Trophoblast cell (in vitro differentiated cells and primary cell): ENCODE measurements at regions not wholly inside any gene's neighbourhood (a gene's known extent, or its start where the extent isn't known, plus 50 kb on each side); places are given as distances from the start of the nearest gene placed in this dataset.

Experiments used
- DNase-seq, 2 donors: peaks; one replicate each; pipeline ENCODE4 v3.0.0-alpha.2; 2016
- H2AFZ ChIP-seq: 2 replicates; pipeline ENCODE4 v1.6.1; 2013; ENCODE audit warnings: low read length, moderate library complexity, mild to moderate bottlenecking; ENCODE audit not compliant: insufficient read depth, poor library complexity
- H2AK5ac ChIP-seq: 2 replicates; pipeline ENCODE4 v1.6.1; 2013; ENCODE audit warnings: mild to moderate bottlenecking, low read length
- H2BK120ac ChIP-seq: 2 replicates; pipeline ENCODE4 v1.6.1; 2013; ENCODE audit warnings: low read length, mild to moderate bottlenecking, moderate library complexity; ENCODE audit not compliant: insufficient read depth, poor library complexity
- H2BK12ac ChIP-seq: 2 replicates; pipeline ENCODE4 v1.6.1; 2013; ENCODE audit warnings: mild to moderate bottlenecking, low read length, moderate library complexity
- H2BK5ac ChIP-seq: 2 replicates; pipeline ENCODE4 v1.6.1; 2013; ENCODE audit warnings: low read length, low read depth, moderate library complexity, mild to moderate bottlenecking; ENCODE audit not compliant: poor library complexity
- H3K14ac ChIP-seq: 2 replicates; pipeline ENCODE4 v1.6.1; 2013; ENCODE audit warnings: mild to moderate bottlenecking, low read length
- H3K18ac ChIP-seq: 2 replicates; pipeline ENCODE4 v1.6.1; 2013; ENCODE audit warnings: mild to moderate bottlenecking, low read length
- H3K23ac ChIP-seq: 2 replicates; pipeline ENCODE4 v1.6.1; 2013; ENCODE audit warnings: low read length
- H3K27ac ChIP-seq: 2 replicates; pipeline ENCODE4 v1.5.1; 2013; ENCODE audit warnings: low read depth, mild to moderate bottlenecking, inconsistent platforms, low read length, moderate library complexity
- H3K27me3 ChIP-seq: 2 replicates; pipeline ENCODE4 v1.6.1; 2013; ENCODE audit warnings: inconsistent platforms, mild to moderate bottlenecking, low read length, moderate library complexity; ENCODE audit not compliant: insufficient read depth
- H3K36me3 ChIP-seq, 2 experiments: 1 replicate in 1 of 2; 2 replicates in 1 of 2; pipeline ENCODE4 v1.6.1; 2013; ENCODE audit warnings: low read length in 2 of 2, mild to moderate bottlenecking in 2 of 2, moderate library complexity in 1 of 2; ENCODE audit not compliant: insufficient read depth in 2 of 2, control insufficient read depth in 1 of 2
- H3K4ac ChIP-seq: 2 replicates; pipeline ENCODE4 v1.6.1; 2013; ENCODE audit warnings: low read depth, mild to moderate bottlenecking, low read length, moderate library complexity
- H3K4me1 ChIP-seq, 2 experiments: 1 replicate in 1 of 2; 2 replicates in 1 of 2; pipeline ENCODE4 v1.6.1; 2013; ENCODE audit warnings: low read length in 2 of 2, mild to moderate bottlenecking in 2 of 2, moderate library complexity in 1 of 2; ENCODE audit not compliant: insufficient read depth in 2 of 2, control insufficient read depth in 1 of 2
- H3K4me2 ChIP-seq: 2 replicates; pipeline ENCODE4 v1.6.1; 2013; ENCODE audit warnings: inconsistent platforms, mild to moderate bottlenecking, low read length, moderate library complexity
- H3K4me3 ChIP-seq: 2 replicates; pipeline ENCODE4 v1.5.1; 2013; ENCODE audit warnings: mild to moderate bottlenecking, low read depth, low read length, inconsistent platforms
- H3K79me1 ChIP-seq: one replicate; pipeline ENCODE4 v1.6.1; 2013; ENCODE audit warnings: low read length
- H3K79me2 ChIP-seq: 2 replicates; pipeline ENCODE4 v1.6.1; 2013; ENCODE audit warnings: low read length, mild to moderate bottlenecking; ENCODE audit not compliant: control insufficient read depth, insufficient read depth, poor library complexity
- H3K9ac ChIP-seq: 2 replicates; pipeline ENCODE4 v1.6.1; 2013; ENCODE audit warnings: mild to moderate bottlenecking, low read length
- H3K9me3 ChIP-seq: 2 replicates; pipeline ENCODE4 v1.6.1; 2013; ENCODE audit warnings: low read depth, mild to moderate bottlenecking, control low read depth, inconsistent platforms, low read length; ENCODE audit not compliant: insufficient read depth
- H4K12ac ChIP-seq: 2 replicates; pipeline ENCODE4 v1.6.1; 2013; ENCODE audit warnings: low read depth, mild to moderate bottlenecking, low read length, moderate library complexity
- H4K8ac ChIP-seq: 2 replicates; pipeline ENCODE4 v1.6.1; 2013; ENCODE audit warnings: low read depth, mild to moderate bottlenecking, low read length, moderate library complexity
- H4K91ac ChIP-seq: one replicate; pipeline ENCODE4 v1.6.1; 2013; ENCODE audit warnings: low read depth, mild to moderate bottlenecking, low read length, moderate library complexity
- WGBS: extraction: QIAGEN DNeasy Blood & Tissue Kit; methylation state at CpG from one replicate; pipeline ENCODE4 v1.1.7; 2013; ENCODE audit warnings: missing lambda C conversion rate; ENCODE audit not compliant: insufficient read length, insufficient coverage; ENCODE audit errors: extremely low coverage; 5-methylcytosine and 5-hydroxymethylcytosine counted together

GRCh38 chr5:75952291-75952690, 130.9 kb upstream of the SV2C start:
- Histone ChIP-seq H4K91ac (no peak overlapping the region), H3K4me2 (no peak overlapping the region), H3K79me2 (no peaks in the 10 kb centered on the region), H2BK12ac (no peak overlapping the region), H3K79me1 (no peaks in the 10 kb centered on the region), H3K18ac (no peak overlapping the region), H3K27me3 (no peaks in the 10 kb centered on the region), H3K9me3 (peaks cover 1% of the 10 kb centered on the region), H2BK120ac (no peak overlapping the region), H3K4me3 (no peak overlapping the region), H3K4me1 (no peaks in the 10 kb centered on the region), H4K8ac (no peak overlapping the region), H2AFZ (no peak overlapping the region), H3K36me3 (no peaks in the 10 kb centered on the region), H3K4ac (no peak overlapping the region), H2BK5ac (no peak overlapping the region), H3K27ac (no peak overlapping the region), H2AK5ac (no peak overlapping the region), H4K12ac (no peak overlapping the region), H3K14ac (no peak overlapping the region), H3K9ac (no peak overlapping the region), H3K23ac (no peak overlapping the region)
- no CpG with 5 or more reads among the region's 1 CpG for WGBS
- DNase-seq: no peak

GRCh38 chr5:75951716-75952115, 131.5 kb upstream of the SV2C start:
- Histone ChIP-seq H2BK5ac (no peak overlapping the region), H3K27me3 (no peaks in the 10 kb centered on the region), H3K79me1 (no peaks in the 10 kb centered on the region), H2AFZ (no peak overlapping the region), H3K79me2 (no peaks in the 10 kb centered on the region), H3K14ac (no peak overlapping the region), H3K4ac (no peak overlapping the region), H3K27ac (no peak overlapping the region), H3K9ac (no peak overlapping the region), H3K4me1 (no peaks in the 10 kb centered on the region), H4K91ac (no peak overlapping the region), H3K4me3 (no peak overlapping the region), H3K4me2 (no peak overlapping the region), H3K9me3 (peaks cover 1% of the 10 kb centered on the region), H2AK5ac (no peak overlapping the region), H3K36me3 (no peaks in the 10 kb centered on the region), H3K23ac (no peak overlapping the region), H3K18ac (no peak overlapping the region), H2BK12ac (no peak overlapping the region), H4K8ac (no peak overlapping the region), H2BK120ac (no peak overlapping the region), H4K12ac (no peak overlapping the region)
- no CpG with 5 or more reads among the region's 2 CpGs for WGBS
- DNase-seq: no peak

GRCh38 chr5:75951158-75951557, 132.0 kb upstream of the SV2C start:
- H4K12ac ChIP-seq: no peak overlapping the region
- WGBS: no CpG with 5 or more reads among the region's 1 CpG
- DNase-seq: no peak

GRCh38 chr5:75948438-75948837, 134.7 kb upstream of the SV2C start:
- H3K18ac ChIP-seq: no peak overlapping the region
- H2AFZ ChIP-seq: no peak overlapping the region
- DNase-seq: no peak
- H3K27ac ChIP-seq: no peak overlapping the region
- no peak overlapping the region for H2BK5ac ChIP-seq
- H3K36me3 ChIP-seq: no peaks in the 10 kb centered on the region
- no peak overlapping the region for H4K8ac ChIP-seq
- H4K91ac ChIP-seq: no peak overlapping the region
- no peak overlapping the region for H3K14ac ChIP-seq
- no peak overlapping the region for H2BK12ac ChIP-seq
- H2AK5ac ChIP-seq: no peak overlapping the region
- no peak overlapping the region for H3K4ac ChIP-seq
- H3K4me1 ChIP-seq: no peaks in the 10 kb centered on the region
- no peak overlapping the region for H3K23ac ChIP-seq
- no peak overlapping the region for H3K9ac ChIP-seq
- no peak overlapping the region for H4K12ac ChIP-seq
- H3K4me2 ChIP-seq: no peak overlapping the region
- no peak overlapping the region for H2BK120ac ChIP-seq
- H3K79me1 ChIP-seq: no peaks in the 10 kb centered on the region
- no CpG with 5 or more reads among the region's 3 CpGs for WGBS
- H3K4me3 ChIP-seq: no peak overlapping the region
- no peaks in the 10 kb centered on the region for H3K27me3 ChIP-seq
- H3K79me2 ChIP-seq: no peaks in the 10 kb centered on the region
- peaks cover 1% of the 10 kb centered on the region for H3K9me3 ChIP-seq

More at GRCh38 chr5:75951158-75951557, 132.0 kb upstream of the SV2C start:
- Histone ChIP-seq H4K8ac (no peak overlapping the region), H3K27me3 (no peaks in the 10 kb centered on the region), H3K14ac (no peak overlapping the region), H3K36me3 (no peaks in the 10 kb centered on the region), H3K79me2 (no peaks in the 10 kb centered on the region), H3K79me1 (no peaks in the 10 kb centered on the region), H3K9ac (no peak overlapping the region), H2AFZ (no peak overlapping the region), H3K27ac (no peak overlapping the region), H3K4me2 (no peak overlapping the region), H3K9me3 (peaks cover 1% of the 10 kb centered on the region), H3K4ac (no peak overlapping the region), H2BK120ac (no peak overlapping the region), H3K18ac (no peak overlapping the region), H2AK5ac (no peak overlapping the region), H3K23ac (no peak overlapping the region), H2BK5ac (no peak overlapping the region), H2BK12ac (no peak overlapping the region), H3K4me1 (no peaks in the 10 kb centered on the region), H4K91ac (no peak overlapping the region), H3K4me3 (no peak overlapping the region)
